MM.1S (cell line): ENCODE measurements at regions not wholly inside any gene's neighbourhood (a gene's known extent, or its start where the extent isn't known, plus 50 kb on each side); places are given as distances from the start of the nearest gene placed in this dataset.

ENCODE experiments used
- DNase-seq: peaks from one replicate; pipeline ENCODE4 v3.0.0-alpha.2; 2015
- H2AFZ ChIP-seq: fragments of 300-600 bp; sonication (generic); 2 replicates; pipeline ENCODE4 v1.6.0; 2016; ENCODE audit warnings: antibody characterized with exemption, low read length
- H3F3A ChIP-seq: fragments of 300-600 bp; sonication (generic); 2 replicates; pipeline ENCODE4 v1.6.1; 2016; ENCODE audit warnings: mild to moderate bottlenecking, antibody characterized with exemption, low read length, moderate library complexity, mixed read lengths; ENCODE audit not compliant: insufficient read depth
- H3K27ac ChIP-seq: fragments of 300-600 bp; sonication (generic); 2 replicates; pipeline ENCODE4 v1.5.1; 2016; ENCODE audit warnings: mild to moderate bottlenecking, low read length
- H3K27me3 ChIP-seq: fragments of 300-600 bp; sonication (generic); replicated peaks from 2 replicates; pipeline ENCODE4 v1.6.0; 2016; ENCODE audit warnings: low read length; ENCODE audit not compliant: insufficient read depth
- H3K36me3 ChIP-seq: fragments of 300-600 bp; sonication (generic); replicated peaks from 2 replicates; pipeline ENCODE4 v1.6.1; 2016; ENCODE audit warnings: mild to moderate bottlenecking, low read length, mixed read lengths; ENCODE audit not compliant: insufficient read depth
- H3K4me1 ChIP-seq: fragments of 300-600 bp; sonication (generic); 2 replicates; pipeline ENCODE4 v1.6.1; 2016; ENCODE audit warnings: low read length, mixed read lengths
- H3K4me2 ChIP-seq: fragments of 300-600 bp; sonication (generic); 2 replicates; pipeline ENCODE4 v1.6.0; 2016; ENCODE audit warnings: low read depth, low read length
- H3K4me3 ChIP-seq: fragments of 300-600 bp; sonication (generic); 2 replicates; pipeline ENCODE4 v1.5.1; 2016; ENCODE audit warnings: low read length, mixed read lengths
- H3K79me2 ChIP-seq: fragments of 300-600 bp; sonication (generic); 2 replicates; pipeline ENCODE4 v1.6.1; 2016; ENCODE audit warnings: mixed run types, low read length, mixed read lengths
- H3K9ac ChIP-seq: fragments of 300-600 bp; sonication (generic); 2 replicates; pipeline ENCODE4 v1.6.1; 2016; ENCODE audit warnings: low read length, mixed read lengths
- H3K9me2 ChIP-seq: fragments of 300-600 bp; sonication (generic); replicated peaks from 2 replicates; pipeline ENCODE4 v1.6.1; 2016; ENCODE audit warnings: mild to moderate bottlenecking, low read length, mixed read lengths; ENCODE audit not compliant: insufficient read depth
- H3K9me3 ChIP-seq: fragments of 300-600 bp; sonication (generic); replicated peaks from 2 replicates; pipeline ENCODE4 v1.6.1; 2016; ENCODE audit warnings: mild to moderate bottlenecking, low read length, mixed read lengths; ENCODE audit not compliant: insufficient read depth
- H4K20me1 ChIP-seq: fragments of 300-600 bp; sonication (generic); 2 replicates; pipeline ENCODE4 v1.6.1; 2016; ENCODE audit warnings: mild to moderate bottlenecking, low read length, moderate library complexity, mixed read lengths; ENCODE audit not compliant: insufficient read depth
- EZH2 ChIP-seq: fragments of 300-600 bp; sonication (generic); optimal IDR thresholded peaks from 2 replicates; pipeline ENCODE3; 2017; ENCODE audit warnings: low read depth, mild to moderate bottlenecking, antibody characterized with exemption, low read length, mixed read lengths
- EZH2phosphoT487 ChIP-seq: fragments of 300-600 bp; sonication (generic); IDR thresholded peaks from 2 replicates; pipeline ENCODE4 v1.6.1; 2018; ENCODE audit warnings: antibody characterized with exemption, low read length
- TF ChIP-seq, protein P1 (sequence below): fragments of 300-600 bp; sonication (generic); IDR thresholded peaks from 2 replicates; pipeline ENCODE4 v1.5.1; 2016; ENCODE audit warnings: antibody characterized with exemption, low read length, mixed read lengths

DNA sequence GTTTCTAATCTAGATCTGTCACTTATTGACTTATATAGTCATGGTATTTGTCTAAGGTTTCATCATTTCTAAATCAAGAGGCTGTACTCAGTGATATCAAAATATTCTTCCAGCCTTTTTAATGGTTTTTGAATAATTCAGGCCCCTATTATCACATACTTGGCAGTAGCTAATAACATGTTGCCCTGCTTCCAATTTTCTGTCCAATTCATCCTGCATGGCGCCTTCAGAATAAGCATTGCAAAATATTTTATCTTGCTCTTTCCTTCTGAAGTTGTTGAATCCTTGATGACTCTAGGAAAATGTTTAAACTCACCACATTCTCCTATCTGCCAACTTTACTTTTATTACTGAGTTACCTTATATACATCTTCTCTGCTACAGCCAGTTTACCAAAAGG lies 517.2 kb upstream of the B3GALT2 start:
- H3K4me3 ChIP-seq: no peak overlapping the region
- no peak overlapping the region for H3K4me2 ChIP-seq
- no peaks in the 10 kb centered on the region for H3K36me3 ChIP-seq
- no peaks in the 10 kb centered on the region for H3K4me1 ChIP-seq
- H3K27me3 ChIP-seq: no peaks in the 10 kb centered on the region
- DNase-seq: no peak
- H3K9me2 ChIP-seq: no peaks in the 10 kb centered on the region
- no peak overlapping the region for H3K27ac ChIP-seq
- no peaks in the 10 kb centered on the region for H3F3A ChIP-seq
- H3K9me3 ChIP-seq: no peaks in the 10 kb centered on the region
- no peaks in the 10 kb centered on the region for H3K79me2 ChIP-seq
- TF ChIP-seq, protein P1, sequence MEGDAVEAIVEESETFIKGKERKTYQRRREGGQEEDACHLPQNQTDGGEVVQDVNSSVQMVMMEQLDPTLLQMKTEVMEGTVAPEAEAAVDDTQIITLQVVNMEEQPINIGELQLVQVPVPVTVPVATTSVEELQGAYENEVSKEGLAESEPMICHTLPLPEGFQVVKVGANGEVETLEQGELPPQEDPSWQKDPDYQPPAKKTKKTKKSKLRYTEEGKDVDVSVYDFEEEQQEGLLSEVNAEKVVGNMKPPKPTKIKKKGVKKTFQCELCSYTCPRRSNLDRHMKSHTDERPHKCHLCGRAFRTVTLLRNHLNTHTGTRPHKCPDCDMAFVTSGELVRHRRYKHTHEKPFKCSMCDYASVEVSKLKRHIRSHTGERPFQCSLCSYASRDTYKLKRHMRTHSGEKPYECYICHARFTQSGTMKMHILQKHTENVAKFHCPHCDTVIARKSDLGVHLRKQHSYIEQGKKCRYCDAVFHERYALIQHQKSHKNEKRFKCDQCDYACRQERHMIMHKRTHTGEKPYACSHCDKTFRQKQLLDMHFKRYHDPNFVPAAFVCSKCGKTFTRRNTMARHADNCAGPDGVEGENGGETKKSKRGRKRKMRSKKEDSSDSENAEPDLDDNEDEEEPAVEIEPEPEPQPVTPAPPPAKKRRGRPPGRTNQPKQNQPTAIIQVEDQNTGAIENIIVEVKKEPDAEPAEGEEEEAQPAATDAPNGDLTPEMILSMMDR: no peak
- no peak for TF ChIP-seq EZH2
- TF ChIP-seq EZH2phosphoT487: no peak
- no peak overlapping the region for H3K9ac ChIP-seq
- no peak overlapping the region for H2AFZ ChIP-seq
- no peaks in the 10 kb centered on the region for H4K20me1 ChIP-seq

DNA sequence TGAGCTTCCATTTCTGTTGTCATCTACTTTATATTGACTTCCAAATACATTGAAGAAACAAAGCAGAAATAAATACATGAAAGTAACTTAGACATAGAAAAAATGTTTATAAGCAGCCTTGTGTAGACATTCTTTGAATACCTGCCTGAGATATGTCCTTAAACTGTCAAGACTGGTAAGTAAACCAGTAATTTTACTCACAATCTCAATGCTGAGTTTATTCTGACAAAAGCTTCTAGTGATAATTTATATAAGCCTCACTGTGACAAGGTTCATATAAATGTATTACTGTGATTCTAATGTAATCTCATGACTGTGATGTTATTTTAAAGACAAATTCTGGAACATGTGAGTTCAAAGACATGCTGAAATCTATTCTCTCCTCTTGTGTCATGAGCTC lies 516.7 kb upstream of the B3GALT2 start:
- H3K9me2 ChIP-seq: no peaks in the 10 kb centered on the region
- H3K4me3 ChIP-seq: no peak overlapping the region

DNA sequence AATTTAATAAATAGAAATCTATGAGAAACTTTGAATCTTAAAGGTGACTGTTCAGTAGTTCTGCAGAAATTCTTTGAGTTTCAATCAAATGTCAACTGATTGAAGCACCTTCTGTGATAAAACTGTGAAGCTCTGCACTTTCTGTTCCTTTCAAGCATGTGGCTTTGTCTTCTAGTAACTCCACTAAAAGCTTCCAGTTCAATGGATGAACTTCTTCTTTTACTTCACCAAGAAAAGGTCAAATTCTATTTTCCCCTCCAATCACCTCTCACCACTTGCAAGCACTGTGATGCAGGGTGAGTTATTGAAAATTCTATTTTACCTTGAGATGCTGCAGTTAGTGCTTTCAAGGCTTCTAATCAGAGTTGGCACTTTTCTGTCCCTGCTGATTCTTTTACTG lies 515.3 kb upstream of the B3GALT2 start:
- H3K9ac ChIP-seq: no peak overlapping the region
- H3K27me3 ChIP-seq: no peaks in the 10 kb centered on the region
- H3F3A ChIP-seq: no peaks in the 10 kb centered on the region
- H3K4me1 ChIP-seq: no peaks in the 10 kb centered on the region
- no peaks in the 10 kb centered on the region for H3K9me2 ChIP-seq
- no peak overlapping the region for H2AFZ ChIP-seq
- no peaks in the 10 kb centered on the region for H3K79me2 ChIP-seq
- no peaks in the 10 kb centered on the region for H3K36me3 ChIP-seq
- H3K27ac ChIP-seq: no peak overlapping the region
- no peak for DNase-seq
- no peak overlapping the region for H3K4me3 ChIP-seq
- H3K9me3 ChIP-seq: no peaks in the 10 kb centered on the region
- no peak overlapping the region for H3K4me2 ChIP-seq
- no peak for TF ChIP-seq EZH2phosphoT487
- TF ChIP-seq, protein P1: no peak
- TF ChIP-seq EZH2: no peak
- H4K20me1 ChIP-seq: no peaks in the 10 kb centered on the region

More for the DNA sequence above, 516.7 kb upstream of the B3GALT2 start:
- DNase-seq: no peak
- Histone ChIP-seq H3K27me3 (no peaks in the 10 kb centered on the region), H3K9me3 (no peaks in the 10 kb centered on the region), H3K4me1 (no peaks in the 10 kb centered on the region), H2AFZ (no peak overlapping the region), H3K9ac (no peak overlapping the region), H3K79me2 (no peaks in the 10 kb centered on the region), H3K4me2 (no peak overlapping the region), H4K20me1 (no peaks in the 10 kb centered on the region), H3K36me3 (no peaks in the 10 kb centered on the region), H3K27ac (no peak overlapping the region), H3F3A (no peaks in the 10 kb centered on the region)
- TF ChIP-seq, protein P1: no peak
- TF ChIP-seq EZH2 (no peak), EZH2phosphoT487 (no peak)
